Thyroid gland (tissue), 4 donors: ENCODE measurements at regions not wholly inside any gene's neighbourhood (a gene's known extent, or its start where the extent isn't known, plus 50 kb on each side); places are given as distances from the start of the nearest gene placed in this dataset.

Experiments
- POLR2A ChIP-seq, 2 donors: fragments of 450-650 bp; IDR thresholded peaks; one replicate each; pipeline ENCODE4 v1.6.1; 2017; ENCODE audit warnings: antibody characterized with exemption in 2 of 2, mild to moderate bottlenecking in 2 of 2, moderate library complexity in 1 of 2
- TF ChIP-seq, protein P1 (sequence below), 6 experiments: fragments of 200-600 bp in 3 of 6; fragments of 450-650 bp in 3 of 6; sonication (generic) in 3 of 6; IDR thresholded peaks; one replicate each; pipeline ENCODE4 v1.5.1; 2016 to 2019; ENCODE audit warnings: antibody characterized with exemption in 6 of 6, mild to moderate bottlenecking in 2 of 6, inconsistent platforms in 1 of 6, moderate library complexity in 1 of 6

DNA sequence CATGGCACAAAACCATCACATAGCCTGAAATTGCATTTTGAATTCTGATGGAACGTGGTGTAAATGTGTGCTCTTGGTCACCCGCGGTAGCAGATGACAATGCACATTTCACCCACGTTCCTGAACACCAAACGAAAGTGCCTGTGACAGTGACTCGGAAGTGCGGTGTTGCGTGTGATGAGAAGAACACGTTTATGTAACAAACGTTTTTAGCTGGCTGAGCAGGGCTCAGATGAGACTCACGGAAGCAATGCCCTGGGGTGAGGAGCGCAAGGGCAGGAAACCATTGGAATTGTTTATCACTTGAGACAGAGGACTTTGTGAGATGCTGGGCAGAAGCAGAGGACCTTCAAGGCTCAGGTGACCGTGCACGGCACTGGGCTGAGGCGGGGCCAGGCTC lies 449.2 kb upstream of the CFAP20DC start:
- TF ChIP-seq, protein P1, sequence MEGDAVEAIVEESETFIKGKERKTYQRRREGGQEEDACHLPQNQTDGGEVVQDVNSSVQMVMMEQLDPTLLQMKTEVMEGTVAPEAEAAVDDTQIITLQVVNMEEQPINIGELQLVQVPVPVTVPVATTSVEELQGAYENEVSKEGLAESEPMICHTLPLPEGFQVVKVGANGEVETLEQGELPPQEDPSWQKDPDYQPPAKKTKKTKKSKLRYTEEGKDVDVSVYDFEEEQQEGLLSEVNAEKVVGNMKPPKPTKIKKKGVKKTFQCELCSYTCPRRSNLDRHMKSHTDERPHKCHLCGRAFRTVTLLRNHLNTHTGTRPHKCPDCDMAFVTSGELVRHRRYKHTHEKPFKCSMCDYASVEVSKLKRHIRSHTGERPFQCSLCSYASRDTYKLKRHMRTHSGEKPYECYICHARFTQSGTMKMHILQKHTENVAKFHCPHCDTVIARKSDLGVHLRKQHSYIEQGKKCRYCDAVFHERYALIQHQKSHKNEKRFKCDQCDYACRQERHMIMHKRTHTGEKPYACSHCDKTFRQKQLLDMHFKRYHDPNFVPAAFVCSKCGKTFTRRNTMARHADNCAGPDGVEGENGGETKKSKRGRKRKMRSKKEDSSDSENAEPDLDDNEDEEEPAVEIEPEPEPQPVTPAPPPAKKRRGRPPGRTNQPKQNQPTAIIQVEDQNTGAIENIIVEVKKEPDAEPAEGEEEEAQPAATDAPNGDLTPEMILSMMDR (IDR thresholded peaks at IDR 0.05), result no peak
- no peak for TF ChIP-seq POLR2A (IDR thresholded peaks at IDR 0.05)
